Neural cell (in vitro differentiated cells): ENCODE measurements at regions not wholly inside any gene's neighbourhood (a gene's known extent, or its start where the extent isn't known, plus 50 kb on each side); places are given as distances from the start of the nearest gene placed in this dataset.

Source experiments
- CTCF ChIP-seq: fragments of 450-650 bp; IDR thresholded peaks from 2 replicates; pipeline ENCODE4 v1.5.1; 2014; ENCODE audit warnings: antibody characterized with exemption, mild to moderate bottlenecking, moderate library complexity; ENCODE audit not compliant: poor library complexity, severe bottlenecking
- EZH2 ChIP-seq: fragments of 200-600, 300-800 bp; shearing (Covaris generic), sonication (generic); IDR thresholded peaks from 2 replicates; pipeline ENCODE4 v1.6.1; 2014; ENCODE audit warnings: antibody characterized with exemption, low read length, borderline replicate concordance, mild to moderate bottlenecking; ENCODE audit not compliant: insufficient read depth, poor library complexity, severe bottlenecking
- REST ChIP-seq: IDR thresholded peaks from 2 replicates; pipeline ENCODE4 v1.6.1; 2012; ENCODE audit warnings: borderline replicate concordance

- no peak for TF ChIP-seq CTCF
- no peak for TF ChIP-seq REST
- no peak for TF ChIP-seq EZH2
These were observed 219.9 kb downstream of the HIPK3 start for GRCh38 chr11:33476945-33477606.
